ENCODE measurements at regions not wholly inside any gene's neighbourhood (a gene's known extent, or its start where the extent isn't known, plus 50 kb on each side); places are given as distances from the start of the nearest gene placed in this dataset.

GRCh38 chr19:32199501-32200040 lies 145.8 kb upstream of the ZNF507 start:
- WGBS, 2 donors: 84 to 86% methylated on average over 10 of the region's 10 CpGs
- Histone ChIP-seq H3K4me1 (ENCODE audit: control insufficient read depth in 2 of 2, insufficient read depth in 2 of 2, low read length in 1 of 2) (no peaks in the 10 kb centered on the region), H3K27ac (ENCODE audit: low read depth in 2 of 2, low read length in 1 of 2) (no peak overlapping the region), H3K9me3 (ENCODE audit: control insufficient read depth in 2 of 2, insufficient read depth in 1 of 2, low read depth in 1 of 2, low read length in 1 of 2) (peaks cover 6 to 8% of the 10 kb centered on the region in 2 donors), H3K4me3 (ENCODE audit: low read depth in 1 of 2, low read length in 2 of 2) (no peak overlapping the region), H3K36me3 (ENCODE audit: control insufficient read depth in 2 of 2, insufficient read depth in 2 of 2, low read length in 1 of 2) (no peaks in the 10 kb centered on the region), H3K27me3 (ENCODE audit: control insufficient read depth in 1 of 2, insufficient read depth in 2 of 2, low read length in 2 of 2) (no peaks in the 10 kb centered on the region)

DNA sequence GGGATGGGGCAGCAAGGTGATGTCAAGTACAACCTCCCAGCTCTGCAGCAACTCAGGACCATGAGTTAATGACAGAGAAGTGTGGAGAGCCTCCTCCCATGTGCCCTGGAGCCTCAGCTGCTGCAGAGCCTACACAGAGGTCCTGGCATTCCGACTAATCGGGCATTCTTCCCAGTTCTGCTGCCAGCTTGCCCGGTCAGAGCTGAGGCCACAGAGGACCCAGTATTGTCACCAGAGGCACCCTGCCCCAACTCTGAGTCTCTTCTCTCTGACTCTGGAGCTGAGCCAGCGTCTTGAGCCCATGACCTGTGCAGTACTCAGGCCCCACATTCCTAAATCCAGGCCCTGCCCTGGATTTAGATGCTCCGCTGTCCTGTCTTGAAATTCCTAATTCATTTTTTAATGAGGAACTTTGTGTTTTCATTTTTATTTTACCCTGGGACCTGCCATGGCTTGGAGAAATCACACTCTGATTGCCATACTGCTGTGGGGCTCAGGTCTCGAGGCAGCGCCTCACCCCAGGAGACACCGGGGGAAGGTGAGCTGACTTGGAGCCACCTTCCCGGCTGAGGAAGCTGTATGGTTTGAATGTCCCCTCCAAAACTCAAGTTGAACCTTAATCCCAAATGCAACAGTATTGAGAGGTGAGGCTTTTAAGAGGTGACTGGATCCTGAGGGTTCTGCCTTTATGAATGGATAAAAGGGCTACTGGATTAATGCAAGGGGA lies 144.9 kb upstream of the ZNF507 start:
- H3K9me3 ChIP-seq (ENCODE audit: control insufficient read depth in 2 of 2, insufficient read depth in 1 of 2, low read depth in 1 of 2, low read length in 1 of 2): peaks cover 6 to 8% of the 10 kb centered on the region in 2 donors
- H3K27me3 ChIP-seq (ENCODE audit: control insufficient read depth in 1 of 2, insufficient read depth in 2 of 2, low read length in 2 of 2): no peaks in the 10 kb centered on the region
- H3K27ac ChIP-seq (ENCODE audit: low read depth in 2 of 2, low read length in 1 of 2): no peak overlapping the region
- WGBS, 2 donors: 73 to 80% methylated on average over 9 of the region's 9 CpGs
- no peak overlapping the region for H3K4me3 ChIP-seq (ENCODE audit: low read depth in 1 of 2, low read length in 2 of 2)
- H3K36me3 ChIP-seq (ENCODE audit: control insufficient read depth in 2 of 2, insufficient read depth in 2 of 2, low read length in 1 of 2): no peaks in the 10 kb centered on the region
- no peaks in the 10 kb centered on the region for H3K4me1 ChIP-seq (ENCODE audit: control insufficient read depth in 2 of 2, insufficient read depth in 2 of 2, low read length in 1 of 2)

DNA sequence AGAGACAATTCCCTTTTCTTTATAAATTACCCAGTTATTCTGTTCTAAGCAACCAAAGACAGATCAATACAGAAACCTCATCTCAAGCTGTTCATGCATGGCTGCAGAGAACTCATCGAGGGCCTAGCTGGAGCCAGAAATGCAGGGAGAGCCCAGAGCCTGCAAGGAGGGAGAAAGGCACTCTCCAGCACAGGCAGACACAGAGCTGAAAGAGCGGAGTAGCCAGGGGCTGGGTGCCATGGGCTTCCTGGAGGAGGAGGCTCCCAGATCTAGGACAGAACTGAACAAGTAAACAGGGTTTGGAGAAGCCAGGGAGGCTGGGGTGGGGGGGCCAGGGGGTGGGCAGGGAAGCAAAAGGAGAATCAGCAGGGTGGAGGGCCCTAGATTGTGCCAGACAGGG lies 144.2 kb upstream of the ZNF507 start:
- H3K27me3 ChIP-seq (ENCODE audit: control insufficient read depth in 1 of 2, insufficient read depth in 2 of 2, low read length in 2 of 2): no peaks in the 10 kb centered on the region
- H3K4me1 ChIP-seq (ENCODE audit: control insufficient read depth in 2 of 2, insufficient read depth in 2 of 2, low read length in 1 of 2): no peaks in the 10 kb centered on the region
- WGBS, 2 donors: 76 to 82% methylated on average over 2 of the region's 2 CpGs
- H3K9me3 ChIP-seq (ENCODE audit: control insufficient read depth in 2 of 2, insufficient read depth in 1 of 2, low read depth in 1 of 2, low read length in 1 of 2): peaks cover 6 to 8% of the 10 kb centered on the region in 2 donors
- H3K27ac ChIP-seq (ENCODE audit: low read depth in 2 of 2, low read length in 1 of 2): no peak overlapping the region
- no peaks in the 10 kb centered on the region for H3K36me3 ChIP-seq (ENCODE audit: control insufficient read depth in 2 of 2, insufficient read depth in 2 of 2, low read length in 1 of 2)
- no peak overlapping the region for H3K4me3 ChIP-seq (ENCODE audit: low read depth in 1 of 2, low read length in 2 of 2)

GRCh38 chr19:32201636-32202051 lies 143.8 kb upstream of the ZNF507 start:
- H3K27me3 ChIP-seq (ENCODE audit: control insufficient read depth in 1 of 2, insufficient read depth in 2 of 2, low read length in 2 of 2): no peaks in the 10 kb centered on the region
- H3K27ac ChIP-seq (ENCODE audit: low read depth in 2 of 2, low read length in 1 of 2): no peak overlapping the region
- peaks cover 5 to 6% of the 10 kb centered on the region in 2 donors for H3K9me3 ChIP-seq (ENCODE audit: control insufficient read depth in 2 of 2, insufficient read depth in 1 of 2, low read depth in 1 of 2, low read length in 1 of 2)
- no peak overlapping the region for H3K4me3 ChIP-seq (ENCODE audit: low read depth in 1 of 2, low read length in 2 of 2)
- H3K4me1 ChIP-seq (ENCODE audit: control insufficient read depth in 2 of 2, insufficient read depth in 2 of 2, low read length in 1 of 2): no peaks in the 10 kb centered on the region
- 52 to 59% methylated on average over 15 of the region's 15 CpGs for WGBS, 2 donors
- H3K36me3 ChIP-seq (ENCODE audit: control insufficient read depth in 2 of 2, insufficient read depth in 2 of 2, low read length in 1 of 2): no peaks in the 10 kb centered on the region

DNA sequence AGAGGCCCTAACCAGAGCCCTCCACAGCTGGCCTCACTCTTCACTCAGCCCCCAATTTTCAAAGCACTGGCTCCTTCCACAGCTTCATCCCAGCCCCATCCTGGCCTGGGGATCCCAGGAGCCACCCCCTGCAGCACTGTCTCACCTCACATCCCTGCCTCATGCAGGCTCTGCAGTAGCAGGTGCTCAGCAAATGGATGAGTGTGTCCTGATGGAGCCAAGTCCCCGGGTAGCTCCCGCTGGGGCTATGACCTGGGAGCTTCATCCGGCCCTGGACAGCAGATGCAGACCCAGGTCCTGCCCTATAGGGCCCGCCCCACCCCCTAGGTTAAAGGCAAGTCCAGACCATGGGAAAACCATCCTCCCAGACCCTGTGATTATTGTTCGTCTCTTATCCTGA lies 143.2 kb upstream of the ZNF507 start:
- WGBS, 2 donors: 80 to 84% methylated on average over 5 of the region's 5 CpGs
- Histone ChIP-seq H3K4me3 (ENCODE audit: low read depth in 1 of 2, low read length in 2 of 2) (no peak overlapping the region), H3K27me3 (ENCODE audit: control insufficient read depth in 1 of 2, insufficient read depth in 2 of 2, low read length in 2 of 2) (no peaks in the 10 kb centered on the region), H3K9me3 (ENCODE audit: control insufficient read depth in 2 of 2, insufficient read depth in 1 of 2, low read depth in 1 of 2, low read length in 1 of 2) (peaks cover under 1 to 2% of the 10 kb centered on the region in 2 donors), H3K4me1 (ENCODE audit: control insufficient read depth in 2 of 2, insufficient read depth in 2 of 2, low read length in 1 of 2) (no peaks in the 10 kb centered on the region), H3K36me3 (ENCODE audit: control insufficient read depth in 2 of 2, insufficient read depth in 2 of 2, low read length in 1 of 2) (no peaks in the 10 kb centered on the region), H3K27ac (ENCODE audit: low read depth in 2 of 2, low read length in 1 of 2) (no peak overlapping the region)

- WGBS, 2 donors: 92 to 97% methylated on average over 6 of the region's 6 CpGs
- H3K36me3 ChIP-seq (ENCODE audit: control insufficient read depth in 2 of 2, insufficient read depth in 2 of 2, low read length in 1 of 2): no peaks in the 10 kb centered on the region
- H3K4me3 ChIP-seq (ENCODE audit: low read depth in 1 of 2, low read length in 2 of 2): no peak overlapping the region
- H3K27ac ChIP-seq (ENCODE audit: low read depth in 2 of 2, low read length in 1 of 2): no peak overlapping the region
- H3K27me3 ChIP-seq (ENCODE audit: control insufficient read depth in 1 of 2, insufficient read depth in 2 of 2, low read length in 2 of 2): no peaks in the 10 kb centered on the region
- no peaks in the 10 kb centered on the region for H3K9me3 ChIP-seq (ENCODE audit: control insufficient read depth in 2 of 2, insufficient read depth in 1 of 2, low read depth in 1 of 2, low read length in 1 of 2)
- no peaks in the 10 kb centered on the region for H3K4me1 ChIP-seq (ENCODE audit: control insufficient read depth in 2 of 2, insufficient read depth in 2 of 2, low read length in 1 of 2)
These were observed 142.2 kb upstream of the ZNF507 start for GRCh38 chr19:32203161-32203560.

- H3K27ac ChIP-seq (ENCODE audit: low read depth in 2 of 2, low read length in 1 of 2): no peak overlapping the region
- H3K36me3 ChIP-seq (ENCODE audit: control insufficient read depth in 2 of 2, insufficient read depth in 2 of 2, low read length in 1 of 2): no peaks in the 10 kb centered on the region
- H3K4me1 ChIP-seq (ENCODE audit: control insufficient read depth in 2 of 2, insufficient read depth in 2 of 2, low read length in 1 of 2): no peaks in the 10 kb centered on the region
- H3K4me3 ChIP-seq (ENCODE audit: low read depth in 1 of 2, low read length in 2 of 2): no peak overlapping the region
- H3K27me3 ChIP-seq (ENCODE audit: control insufficient read depth in 1 of 2, insufficient read depth in 2 of 2, low read length in 2 of 2): no peaks in the 10 kb centered on the region
- H3K9me3 ChIP-seq (ENCODE audit: control insufficient read depth in 2 of 2, insufficient read depth in 1 of 2, low read depth in 1 of 2, low read length in 1 of 2): no peaks in the 10 kb centered on the region
- 58 to 59% methylated on average over 5 of the region's 5 CpGs for WGBS, 2 donors
These were observed 139.3 kb upstream of the ZNF507 start for GRCh38 chr19:32206065-32206464.

DNA sequence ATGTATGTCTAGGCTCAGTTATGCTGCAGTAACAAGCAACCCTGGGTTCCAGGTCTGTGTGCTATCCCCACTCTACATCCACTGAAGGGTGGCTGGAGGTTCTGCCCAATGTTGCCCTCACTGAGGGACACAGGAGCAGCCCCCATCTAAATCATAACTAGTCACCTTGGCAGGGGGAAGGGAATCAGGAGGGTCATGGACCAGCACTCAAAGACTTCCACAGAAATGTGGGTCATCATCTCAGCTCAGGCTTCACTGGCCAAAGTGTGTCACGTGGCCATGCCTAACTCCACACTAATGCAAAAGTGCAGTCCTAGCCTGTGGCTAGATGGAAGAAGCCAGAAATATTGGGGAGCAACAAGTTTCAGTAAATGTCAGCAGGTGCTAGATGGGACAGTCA lies 137.3 kb upstream of the ZNF507 start:
- Histone ChIP-seq H3K4me1 (ENCODE audit: control insufficient read depth in 2 of 2, insufficient read depth in 2 of 2, low read length in 1 of 2) (no peaks in the 10 kb centered on the region), H3K4me3 (ENCODE audit: low read depth in 1 of 2, low read length in 2 of 2) (no peak overlapping the region), H3K36me3 (ENCODE audit: control insufficient read depth in 2 of 2, insufficient read depth in 2 of 2, low read length in 1 of 2) (no peaks in the 10 kb centered on the region), H3K9me3 (ENCODE audit: control insufficient read depth in 2 of 2, insufficient read depth in 1 of 2, low read depth in 1 of 2, low read length in 1 of 2) (no peaks in the 10 kb centered on the region), H3K27ac (ENCODE audit: low read depth in 2 of 2, low read length in 1 of 2) (no peak overlapping the region), H3K27me3 (ENCODE audit: control insufficient read depth in 1 of 2, insufficient read depth in 2 of 2, low read length in 2 of 2) (no peaks in the 10 kb centered on the region)
- WGBS, 2 donors: 49 to 50% methylated on average over 1 of the region's 1 CpG

GRCh38 chr19:32219392-32219791 lies 126.0 kb upstream of the ZNF507 start:
- H3K27ac ChIP-seq (ENCODE audit: low read depth in 2 of 2, low read length in 1 of 2): no peak overlapping the region
- 90 to 92% methylated on average over 3 of the region's 3 CpGs for WGBS, 2 donors
- no peaks in the 10 kb centered on the region for H3K36me3 ChIP-seq (ENCODE audit: control insufficient read depth in 2 of 2, insufficient read depth in 2 of 2, low read length in 1 of 2)
- H3K4me1 ChIP-seq (ENCODE audit: control insufficient read depth in 2 of 2, insufficient read depth in 2 of 2, low read length in 1 of 2): no peaks in the 10 kb centered on the region
- no peak overlapping the region for H3K4me3 ChIP-seq (ENCODE audit: low read depth in 1 of 2, low read length in 2 of 2)
- peaks cover 0 to 2% of the 10 kb centered on the region in 2 donors for H3K27me3 ChIP-seq (ENCODE audit: control insufficient read depth in 1 of 2, insufficient read depth in 2 of 2, low read length in 2 of 2)
- no peaks in the 10 kb centered on the region for H3K9me3 ChIP-seq (ENCODE audit: control insufficient read depth in 2 of 2, insufficient read depth in 1 of 2, low read depth in 1 of 2, low read length in 1 of 2)

GRCh38 chr19:32219881-32220472 lies 125.4 kb upstream of the ZNF507 start:
- Histone ChIP-seq H3K4me1 (ENCODE audit: control insufficient read depth in 2 of 2, insufficient read depth in 2 of 2, low read length in 1 of 2) (no peaks in the 10 kb centered on the region), H3K27ac (ENCODE audit: low read depth in 2 of 2, low read length in 1 of 2) (no peak overlapping the region), H3K9me3 (ENCODE audit: control insufficient read depth in 2 of 2, insufficient read depth in 1 of 2, low read depth in 1 of 2, low read length in 1 of 2) (no peaks in the 10 kb centered on the region), H3K36me3 (ENCODE audit: control insufficient read depth in 2 of 2, insufficient read depth in 2 of 2, low read length in 1 of 2) (no peaks in the 10 kb centered on the region), H3K27me3 (ENCODE audit: control insufficient read depth in 1 of 2, insufficient read depth in 2 of 2, low read length in 2 of 2) (peaks cover 0 to 2% of the 10 kb centered on the region in 2 donors), H3K4me3 (ENCODE audit: low read depth in 1 of 2, low read length in 2 of 2) (no peak overlapping the region)
- 58 to 70% methylated on average over 4 of the region's 4 CpGs for WGBS, 2 donors
